PC-3 (cell line): ENCODE measurements at regions not wholly inside any gene's neighbourhood (a gene's known extent, or its start where the extent isn't known, plus 50 kb on each side); places are given as distances from the start of the nearest gene placed in this dataset.

ENCODE experiments used
- ATAC-seq: fragments of 200-7000 bp; cut with Tn5 transposase; 2 replicates; pipeline ENCODE4 v1.9.1; 2020; ENCODE audit warnings: mild to moderate bottlenecking, moderate library complexity
- BruUV-seq: library from RNA; stranded (reverse); fragments of 400-500 nt; replicated peaks from 2 replicates; lab custom pipeline; 2021; lab: Mats Ljungman, UMichigan
- CTCF ChIA-PET: fragments of 300-600 bp; sonication (Branson Sonifier 250); formaldehyde crosslinking; loops from one replicate; lab custom pipeline; 2022; ENCODE audit warnings: antibody characterized with exemption; lab: Charles Lee
- POLR2A ChIA-PET: fragments of 300-600 bp; sonication (Branson Sonifier 250); formaldehyde crosslinking; loops from one replicate; lab custom pipeline; 2022; ENCODE audit warnings: antibody characterized with exemption; ENCODE audit not compliant: unreplicated experiment; lab: Charles Lee
- DNase-seq: peaks from one replicate; pipeline ENCODE4 v3.0.0-alpha.2; 2015
- H2AFZ ChIP-seq: fragments of 300-600 bp; sonication (generic); 2 replicates; pipeline ENCODE4 v1.6.0; 2016; ENCODE audit warnings: antibody characterized with exemption, low read length
- H3F3A ChIP-seq: fragments of 300-600 bp; sonication (generic); one replicate; pipeline ENCODE4 v1.6.0; 2017; ENCODE audit warnings: antibody characterized with exemption, low read length, control low read depth, mild to moderate bottlenecking; ENCODE audit not compliant: unreplicated experiment
- H3K27ac ChIP-seq: fragments of 300-600 bp; sonication (generic); 2 replicates; pipeline ENCODE4 v1.5.1; 2016; ENCODE audit warnings: mild to moderate bottlenecking, low read length
- H3K27me3 ChIP-seq: fragments of 300-600 bp; sonication (generic); 2 replicates; pipeline ENCODE4 v1.6.1; 2016; ENCODE audit warnings: low read length, mixed read lengths
- H3K36me3 ChIP-seq: fragments of 300-600 bp; sonication (generic); 2 replicates; pipeline ENCODE4 v1.6.1; 2016; ENCODE audit warnings: low read depth, mixed run types, low read length, mixed read lengths
- H3K4me1 ChIP-seq: fragments of 300-600 bp; sonication (generic); 2 replicates; pipeline ENCODE4 v1.5.1; 2016; ENCODE audit warnings: low read length; ENCODE audit not compliant: insufficient read depth
- H3K4me2 ChIP-seq: fragments of 300-600 bp; sonication (generic); 2 replicates; pipeline ENCODE4 v1.6.0; 2016; ENCODE audit warnings: low read length
- H3K4me3 ChIP-seq: fragments of 300-600 bp; sonication (generic); 2 replicates; pipeline ENCODE4 v1.5.1; 2016; ENCODE audit warnings: mild to moderate bottlenecking, low read length, mixed read lengths
- H3K79me2 ChIP-seq: fragments of 300-600 bp; sonication (generic); 2 replicates; pipeline ENCODE4 v1.6.1; 2017; ENCODE audit warnings: low read length, mixed read lengths
- H3K9ac ChIP-seq: fragments of 300-600 bp; sonication (generic); 2 replicates; pipeline ENCODE4 v1.6.0; 2016; ENCODE audit warnings: mild to moderate bottlenecking, low read length
- H3K9me2 ChIP-seq: fragments of 300-600 bp; sonication (generic); replicated peaks from 2 replicates; pipeline ENCODE4 v1.6.1; 2016; ENCODE audit warnings: mixed run types, low read length, mixed read lengths
- H3K9me3 ChIP-seq: fragments of 300-600 bp; sonication (generic); 2 replicates; pipeline ENCODE4 v1.6.1; 2016; ENCODE audit warnings: low read length, mixed read lengths
- H4K20me1 ChIP-seq: fragments of 300-600 bp; sonication (generic); 2 replicates; pipeline ENCODE4 v1.6.1; 2016; ENCODE audit warnings: low read length, mixed read lengths
- EZH2 ChIP-seq: fragments of 300-600 bp; sonication (generic); IDR thresholded peaks from one replicate; pipeline ENCODE4 v1.6.1; 2017; ENCODE audit warnings: antibody characterized with exemption, mild to moderate bottlenecking, low read length; ENCODE audit not compliant: unreplicated experiment
- EZH2phosphoT487 ChIP-seq: fragments of 300-600 bp; sonication (generic); IDR thresholded peaks from 2 replicates; pipeline ENCODE4 v1.6.1; 2018; ENCODE audit warnings: mild to moderate bottlenecking, antibody characterized with exemption, low read length, borderline replicate concordance
- intact Hi-C: fragments of 100-400 bp; cut with micrococcal nuclease; formaldehyde crosslinking; loops from 2 replicates; pipeline ENCODE4 v1.9.0; 2023
- TF ChIP-seq, protein P1 (sequence below): fragments of 300-600 bp; sonication (generic); conservative IDR thresholded peaks from 2 replicates; pipeline ENCODE4 v1.5.1; 2017; ENCODE audit warnings: antibody characterized with exemption, low read depth, mild to moderate bottlenecking, low read length

DNA sequence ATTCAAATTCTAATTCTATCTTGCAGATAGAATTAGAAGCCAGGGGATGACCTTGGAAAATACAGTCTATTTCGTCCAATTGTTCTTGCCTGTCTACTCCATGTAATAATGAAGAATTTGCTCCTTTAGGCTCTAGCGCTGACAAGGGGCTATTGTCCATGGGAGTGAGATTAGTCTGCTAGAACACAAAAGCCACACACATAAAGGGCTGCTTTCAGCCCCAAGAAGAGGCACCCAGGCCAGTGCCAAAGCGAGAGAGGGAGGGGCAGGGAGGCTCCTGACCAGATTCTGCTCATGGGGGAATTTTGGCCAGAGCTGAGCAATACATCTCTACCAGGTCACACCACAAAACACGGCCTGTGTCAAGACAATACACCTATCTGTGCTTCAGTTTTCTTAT is 1306.9 kb downstream of the UQCRFS1 start:
- intact Hi-C loops: no loop called here
- Histone ChIP-seq H3K9me2 (no peaks in the 10 kb centered on the region), H3K4me3 (no peak overlapping the region), H2AFZ (no peak overlapping the region), H3K4me1 (no peaks in the 10 kb centered on the region), H3K4me2 (no peak overlapping the region), H3K9ac (no peak overlapping the region), H3K79me2 (no peaks in the 10 kb centered on the region), H3K36me3 (no peaks in the 10 kb centered on the region), H3K9me3 (no peaks in the 10 kb centered on the region), H4K20me1 (no peaks in the 10 kb centered on the region), H3F3A (no peaks in the 10 kb centered on the region), H3K27ac (no peak overlapping the region), H3K27me3 (no peaks in the 10 kb centered on the region)
- BruUV-seq: no TSS peak
- TF ChIP-seq EZH2phosphoT487 (no peak), EZH2 (no peak)
- TF ChIP-seq, protein P1, sequence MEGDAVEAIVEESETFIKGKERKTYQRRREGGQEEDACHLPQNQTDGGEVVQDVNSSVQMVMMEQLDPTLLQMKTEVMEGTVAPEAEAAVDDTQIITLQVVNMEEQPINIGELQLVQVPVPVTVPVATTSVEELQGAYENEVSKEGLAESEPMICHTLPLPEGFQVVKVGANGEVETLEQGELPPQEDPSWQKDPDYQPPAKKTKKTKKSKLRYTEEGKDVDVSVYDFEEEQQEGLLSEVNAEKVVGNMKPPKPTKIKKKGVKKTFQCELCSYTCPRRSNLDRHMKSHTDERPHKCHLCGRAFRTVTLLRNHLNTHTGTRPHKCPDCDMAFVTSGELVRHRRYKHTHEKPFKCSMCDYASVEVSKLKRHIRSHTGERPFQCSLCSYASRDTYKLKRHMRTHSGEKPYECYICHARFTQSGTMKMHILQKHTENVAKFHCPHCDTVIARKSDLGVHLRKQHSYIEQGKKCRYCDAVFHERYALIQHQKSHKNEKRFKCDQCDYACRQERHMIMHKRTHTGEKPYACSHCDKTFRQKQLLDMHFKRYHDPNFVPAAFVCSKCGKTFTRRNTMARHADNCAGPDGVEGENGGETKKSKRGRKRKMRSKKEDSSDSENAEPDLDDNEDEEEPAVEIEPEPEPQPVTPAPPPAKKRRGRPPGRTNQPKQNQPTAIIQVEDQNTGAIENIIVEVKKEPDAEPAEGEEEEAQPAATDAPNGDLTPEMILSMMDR: no peak
- ATAC-seq (no peak), DNase-seq (no peak)
- POLR2A ChIA-PET: no interaction called here
- CTCF ChIA-PET: no interaction called here

DNA sequence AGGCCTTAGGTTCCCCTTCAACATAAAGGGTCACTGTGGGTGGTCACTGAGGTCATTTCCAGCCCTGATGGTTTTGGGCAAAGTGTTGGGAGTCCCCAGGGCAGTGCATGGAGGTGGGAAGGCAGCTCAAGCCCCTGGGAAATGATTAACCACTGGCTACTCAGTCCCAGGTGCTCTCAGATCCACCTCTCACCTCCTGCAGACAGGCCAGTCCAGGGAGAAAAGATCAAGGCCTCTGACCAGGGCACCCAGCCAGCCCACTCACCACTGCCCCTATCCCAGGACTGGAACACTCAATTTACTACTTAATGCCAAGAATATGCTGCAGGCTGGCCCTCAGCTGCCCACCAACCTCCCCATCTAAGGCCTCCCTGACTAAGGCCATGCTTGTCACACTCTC is 1307.9 kb downstream of the UQCRFS1 start:
- no peaks in the 10 kb centered on the region for H4K20me1 ChIP-seq
- H3K36me3 ChIP-seq: no peaks in the 10 kb centered on the region
- H3K9ac ChIP-seq: no peak overlapping the region
- H3F3A ChIP-seq: no peaks in the 10 kb centered on the region
- DNase-seq (no peak), ATAC-seq (no peak)
- ChIA-PET CTCF (no interaction called here), POLR2A (no interaction called here)
- no peak overlapping the region for H3K4me3 ChIP-seq
- no peaks in the 10 kb centered on the region for H3K79me2 ChIP-seq
- no peaks in the 10 kb centered on the region for H3K9me2 ChIP-seq
- H2AFZ ChIP-seq: no peak overlapping the region
- TF ChIP-seq, protein P1: no peak
- TF ChIP-seq EZH2phosphoT487: no peak
- TF ChIP-seq EZH2: no peak
- no peaks in the 10 kb centered on the region for H3K27me3 ChIP-seq
- H3K4me2 ChIP-seq: no peak overlapping the region
- H3K27ac ChIP-seq: no peak overlapping the region
- intact Hi-C loops: no loop called here
- no TSS peak for BruUV-seq
- H3K9me3 ChIP-seq: no peaks in the 10 kb centered on the region
- H3K4me1 ChIP-seq: no peaks in the 10 kb centered on the region

DNA sequence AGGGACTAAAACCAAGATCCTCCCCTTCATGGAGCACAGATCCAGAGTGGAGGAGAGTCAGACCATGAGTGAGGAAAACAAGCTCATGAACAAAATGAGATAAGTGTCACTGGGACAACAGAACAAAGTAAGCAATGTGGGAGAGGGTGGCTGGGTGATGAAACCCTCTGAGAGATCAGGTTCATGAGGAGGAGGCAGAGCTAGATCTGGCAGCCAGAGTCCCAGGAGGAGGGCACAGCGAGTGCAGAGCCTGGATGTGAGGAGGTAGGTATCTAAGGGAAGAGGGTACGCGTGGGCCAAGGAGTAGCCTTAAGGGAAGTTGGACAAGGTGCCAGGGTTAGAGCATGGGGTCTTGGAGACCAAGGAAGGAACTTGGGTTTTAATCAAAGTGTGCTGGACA is 1311.9 kb downstream of the UQCRFS1 start:
- intact Hi-C loops: no loop called here
- H3K4me1 ChIP-seq: no peaks in the 10 kb centered on the region
- H3K4me3 ChIP-seq: no peak overlapping the region
- H3K79me2 ChIP-seq: no peaks in the 10 kb centered on the region
- H3K9ac ChIP-seq: no peak overlapping the region
- no peaks in the 10 kb centered on the region for H3K9me3 ChIP-seq
- H2AFZ ChIP-seq: no peak overlapping the region
- H4K20me1 ChIP-seq: no peaks in the 10 kb centered on the region
- no peak for DNase-seq
- no peak overlapping the region for H3K4me2 ChIP-seq
- ATAC-seq: no peak
- H3F3A ChIP-seq: no peaks in the 10 kb centered on the region
- no peak for TF ChIP-seq EZH2
- TF ChIP-seq, protein P1: no peak
- TF ChIP-seq EZH2phosphoT487: no peak
- H3K36me3 ChIP-seq: no peaks in the 10 kb centered on the region
- no TSS peak for BruUV-seq
- H3K27me3 ChIP-seq: no peaks in the 10 kb centered on the region
- H3K27ac ChIP-seq: no peak overlapping the region
- POLR2A ChIA-PET: no interaction called here
- no peaks in the 10 kb centered on the region for H3K9me2 ChIP-seq
- CTCF ChIA-PET: no interaction called here
